ENCODE measurements at regions not wholly inside any gene's neighbourhood (a gene's known extent, or its start where the extent isn't known, plus 50 kb on each side); places are given as distances from the start of the nearest gene placed in this dataset.
"Not testable (repeated sequence)": the region's sequence is repeated elsewhere in the genome, so short reads cannot be mapped to it uniquely, and the experiment has no call there.

DNA sequence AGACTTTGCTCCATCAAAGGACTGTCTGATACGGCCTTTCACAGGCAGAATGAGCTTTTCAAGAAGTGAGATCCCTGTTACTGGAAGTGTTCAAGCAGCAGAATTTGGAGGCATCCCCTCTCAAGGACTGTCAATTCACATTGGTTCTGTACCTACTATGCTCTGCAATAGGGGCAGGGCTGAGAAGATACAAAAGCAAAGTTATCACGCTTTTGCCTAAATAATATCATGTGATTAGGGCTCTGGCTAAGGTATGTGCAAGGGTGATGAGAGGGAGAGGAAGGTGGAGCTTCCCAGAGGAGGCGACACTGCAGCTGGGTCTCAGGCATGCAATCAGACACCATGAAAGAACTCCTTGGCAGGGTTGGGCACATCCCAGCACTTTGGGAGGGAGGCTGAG is 80.2 kb upstream of the PIM1 start:
- no peak for DNase-seq (ENCODE audit: low read depth)
- TF ChIP-seq, protein P1, sequence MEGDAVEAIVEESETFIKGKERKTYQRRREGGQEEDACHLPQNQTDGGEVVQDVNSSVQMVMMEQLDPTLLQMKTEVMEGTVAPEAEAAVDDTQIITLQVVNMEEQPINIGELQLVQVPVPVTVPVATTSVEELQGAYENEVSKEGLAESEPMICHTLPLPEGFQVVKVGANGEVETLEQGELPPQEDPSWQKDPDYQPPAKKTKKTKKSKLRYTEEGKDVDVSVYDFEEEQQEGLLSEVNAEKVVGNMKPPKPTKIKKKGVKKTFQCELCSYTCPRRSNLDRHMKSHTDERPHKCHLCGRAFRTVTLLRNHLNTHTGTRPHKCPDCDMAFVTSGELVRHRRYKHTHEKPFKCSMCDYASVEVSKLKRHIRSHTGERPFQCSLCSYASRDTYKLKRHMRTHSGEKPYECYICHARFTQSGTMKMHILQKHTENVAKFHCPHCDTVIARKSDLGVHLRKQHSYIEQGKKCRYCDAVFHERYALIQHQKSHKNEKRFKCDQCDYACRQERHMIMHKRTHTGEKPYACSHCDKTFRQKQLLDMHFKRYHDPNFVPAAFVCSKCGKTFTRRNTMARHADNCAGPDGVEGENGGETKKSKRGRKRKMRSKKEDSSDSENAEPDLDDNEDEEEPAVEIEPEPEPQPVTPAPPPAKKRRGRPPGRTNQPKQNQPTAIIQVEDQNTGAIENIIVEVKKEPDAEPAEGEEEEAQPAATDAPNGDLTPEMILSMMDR (IDR thresholded peaks at IDR 0.05; ENCODE audit: insufficient read depth, low read length), result no peak
- H3K4me3 ChIP-seq (ENCODE audit: low read depth, low read length), result no peak overlapping the region

DNA sequence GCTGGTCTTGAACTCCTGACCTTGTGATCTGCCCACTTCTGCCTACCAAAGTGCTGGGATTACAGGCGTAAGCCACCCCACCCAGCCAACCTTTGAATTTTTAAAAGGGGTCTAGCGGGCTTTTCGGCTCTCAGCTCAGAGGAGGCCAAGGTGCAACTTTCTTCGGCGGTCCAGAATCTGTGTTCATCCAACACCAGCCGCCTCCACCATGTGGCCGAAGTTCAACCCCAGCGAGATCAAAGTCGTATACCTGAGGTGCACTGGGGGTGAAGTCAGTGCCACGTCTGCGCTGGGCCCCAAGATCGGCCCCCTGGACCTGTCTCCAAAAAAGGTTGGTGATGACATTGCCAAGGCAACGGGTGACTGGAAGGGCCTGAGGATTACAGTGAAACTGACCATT is 78.8 kb upstream of the PIM1 start:
- not testable (repeated sequence) for H3K4me3 ChIP-seq (ENCODE audit: low read depth, low read length); DNase-seq (ENCODE audit: low read depth)

DNA sequence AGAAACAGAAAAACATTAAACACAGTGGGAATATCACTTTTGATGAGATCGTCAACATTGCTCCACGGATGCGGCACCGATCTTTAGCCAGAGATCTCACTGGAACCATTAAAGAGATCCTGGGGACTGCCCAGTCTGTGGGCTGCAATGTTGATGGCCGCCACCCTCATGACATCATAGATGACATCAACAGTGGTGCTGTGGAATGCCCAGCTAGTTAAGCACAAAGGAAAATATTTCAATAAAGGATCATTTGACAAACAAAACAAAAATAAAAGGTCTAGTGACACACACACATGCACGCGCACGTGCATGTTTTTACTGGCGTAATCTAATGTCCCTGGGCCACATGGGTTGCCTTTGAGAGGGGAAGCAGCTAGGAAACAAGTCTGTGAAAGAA is 78.4 kb upstream of the PIM1 start:
- DNase-seq (ENCODE audit: low read depth), result peak; percentile 53
- not testable (repeated sequence) for H3K4me3 ChIP-seq (ENCODE audit: low read depth, low read length)

DNA sequence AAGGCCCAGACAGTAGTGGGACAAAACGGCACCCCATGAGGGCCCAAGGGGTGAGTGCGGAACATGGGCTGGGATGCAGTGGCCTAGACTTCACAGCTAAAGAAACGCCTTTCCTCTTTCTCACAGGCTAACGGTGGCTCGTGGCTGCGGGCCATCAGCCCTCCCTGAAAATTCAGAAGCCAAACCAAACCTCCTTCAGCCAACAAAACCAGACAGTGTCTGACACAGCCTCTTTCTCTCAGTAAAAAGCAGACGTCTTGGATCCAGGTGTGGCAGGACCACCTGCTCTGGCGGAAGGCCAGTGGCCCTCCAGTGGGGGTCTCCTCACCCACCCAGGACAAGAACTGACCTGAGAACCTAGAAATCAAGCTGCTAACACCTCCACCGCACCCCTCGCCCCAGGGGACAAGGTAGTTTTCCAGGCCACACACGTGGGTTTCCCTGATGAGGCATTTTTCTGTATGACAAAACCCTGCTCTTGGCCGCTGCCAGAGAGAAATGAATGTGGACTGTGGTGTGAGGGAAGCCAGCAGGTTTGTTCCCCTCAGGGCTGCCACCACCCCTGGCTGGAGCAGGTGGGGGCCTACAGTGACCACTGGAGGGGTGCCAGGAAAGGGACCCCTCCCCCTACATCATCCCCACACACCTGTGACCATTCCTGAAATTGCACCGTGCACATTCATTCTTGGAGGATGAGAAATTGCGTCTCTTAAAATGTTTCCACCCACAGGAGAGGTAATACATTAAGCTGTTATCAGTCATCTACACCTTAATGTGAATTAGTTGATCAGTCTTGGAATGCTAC is 76.8 kb upstream of the PIM1 start:
- H3K4me3 ChIP-seq (ENCODE audit: low read depth, low read length), result no peak overlapping the region
- TF ChIP-seq, protein P1 (IDR thresholded peaks at IDR 0.05; ENCODE audit: insufficient read depth, low read length), result no peak
- peak; percentile 71 for DNase-seq (ENCODE audit: low read depth)

DNA sequence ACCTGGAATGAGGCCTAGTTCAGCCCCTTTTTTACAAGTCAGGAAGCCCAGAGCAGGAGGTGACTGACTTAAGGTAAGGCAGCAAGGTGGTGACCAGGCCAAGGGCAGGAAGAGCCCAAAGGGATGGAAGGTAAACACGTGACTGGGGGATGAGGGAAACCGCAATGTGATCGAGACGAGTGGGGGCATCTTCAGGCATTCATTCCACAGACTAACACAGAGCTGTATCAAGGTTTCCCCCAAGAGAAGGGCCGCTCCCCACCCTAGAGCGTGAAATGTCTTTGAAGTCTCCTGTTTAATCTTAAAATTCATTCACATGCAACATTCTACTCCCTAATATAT is 76.3 kb upstream of the PIM1 start:
- DNase-seq (ENCODE audit: low read depth), result no peak
- TF ChIP-seq, protein P1 (IDR thresholded peaks at IDR 0.05; ENCODE audit: insufficient read depth, low read length), result no peak

DNA sequence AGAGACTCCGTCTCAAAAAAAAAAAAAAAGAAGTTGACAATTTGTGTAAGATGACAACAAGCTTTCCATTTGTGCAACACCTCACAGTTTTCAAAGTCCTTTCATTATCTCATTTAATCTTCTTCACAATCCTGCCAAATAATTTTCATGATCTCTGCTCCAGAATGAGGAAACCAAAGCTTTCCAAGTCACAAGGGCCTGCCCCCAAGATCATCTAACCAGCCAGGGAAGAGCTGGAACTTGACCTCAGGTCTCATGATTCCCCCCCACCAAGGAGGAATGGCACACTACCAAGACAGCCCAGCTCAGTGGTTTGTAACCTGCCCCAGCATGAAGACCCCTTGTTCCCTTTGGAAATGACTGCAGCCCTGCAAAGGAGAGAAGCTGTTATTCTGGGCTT is 74.0 kb upstream of the PIM1 start:
- no peak for DNase-seq (ENCODE audit: low read depth)
- no peak overlapping the region for H3K4me3 ChIP-seq (ENCODE audit: low read depth, low read length)
- TF ChIP-seq, protein P1 (IDR thresholded peaks at IDR 0.05; ENCODE audit: insufficient read depth, low read length), result no peak

More for the DNA sequence above, 76.3 kb upstream of the PIM1 start:
- no peak overlapping the region for H3K4me3 ChIP-seq (ENCODE audit: low read depth, low read length)

DNA sequence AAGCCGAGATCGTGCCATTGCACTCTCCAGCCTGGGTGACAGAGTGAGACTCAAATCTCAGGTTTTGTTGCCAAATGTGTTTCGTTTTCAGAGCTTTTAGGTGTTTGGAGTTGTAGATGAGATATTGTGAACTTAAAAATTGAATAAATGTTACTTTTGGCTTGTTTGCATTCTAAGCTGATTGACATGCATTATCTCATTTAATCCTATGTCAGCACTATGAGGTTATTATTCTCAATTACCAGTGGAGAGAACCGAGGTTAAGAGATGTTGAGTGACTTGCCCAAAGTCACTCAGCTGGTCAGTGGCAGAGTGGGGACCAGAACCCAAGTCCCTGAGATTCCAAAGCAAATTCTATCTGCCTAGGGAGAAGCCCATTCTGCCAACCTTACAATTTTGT is 72.6 kb upstream of the PIM1 start:
- TF ChIP-seq, protein P1 (IDR thresholded peaks at IDR 0.05; ENCODE audit: insufficient read depth, low read length), result no peak
- H3K4me3 ChIP-seq (ENCODE audit: low read depth, low read length), result no peak overlapping the region
- DNase-seq (ENCODE audit: low read depth), result no peak

DNA sequence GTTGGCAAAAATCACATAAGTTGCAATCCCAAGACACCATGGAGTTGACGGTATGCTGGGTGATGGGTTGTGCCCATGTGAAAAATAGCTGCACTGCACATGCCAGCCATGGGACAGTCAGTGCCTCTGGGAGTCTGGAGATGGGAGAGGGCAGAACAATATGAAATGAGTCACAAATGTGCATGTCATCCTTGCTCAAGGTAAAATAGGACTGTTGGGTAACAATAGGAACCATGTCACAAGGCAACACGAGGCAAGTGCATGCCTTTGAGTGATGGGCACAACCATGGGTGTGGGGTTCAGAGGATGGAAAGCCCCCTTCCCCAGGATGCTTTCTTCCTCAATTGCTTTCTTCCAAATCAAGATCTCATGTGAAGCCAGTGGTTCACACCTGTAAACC is 70.5 kb upstream of the PIM1 start:
- H3K4me3 ChIP-seq (ENCODE audit: low read depth, low read length), result no peak overlapping the region
- TF ChIP-seq, protein P1 (IDR thresholded peaks at IDR 0.05; ENCODE audit: insufficient read depth, low read length), result no peak
- no peak for DNase-seq (ENCODE audit: low read depth)

Measured in fibroblast of the aortic adventitia (primary cell).